A549 (cell line): ENCODE measurements at regions not wholly inside any gene's neighbourhood (a gene's known extent, or its start where the extent isn't known, plus 50 kb on each side); places are given as distances from the start of the nearest gene placed in this dataset.

Experiments
- CHD4 ChIP-seq: fragments of 200-600 bp; sonication (generic); IDR thresholded peaks from 2 replicates; pipeline ENCODE4 v1.6.1; 2016; ENCODE audit warnings: antibody characterized with exemption, mild to moderate bottlenecking, borderline replicate concordance
- CTCF ChIP-seq: fragments of >200 bp; sonication (Bioruptor Twin); formaldehyde crosslinking; IDR thresholded peaks from 3 replicates; pipeline ENCODE4 v1.5.1; 2016
- RFX5 ChIP-seq: fragments of 450-650 bp; IDR thresholded peaks from 2 replicates; pipeline ENCODE4 v1.7.1; 2014; ENCODE audit warnings: antibody characterized with exemption, mild to moderate bottlenecking, moderate library complexity

- TF ChIP-seq CHD4 = no peak
- TF ChIP-seq RFX5 = no peak
- TF ChIP-seq CTCF = no peak
Observed at GRCh38 chr11:134830312-134830711, 418.3 kb upstream of the B3GAT1 start.
